Upper lobe of left lung (tissue), 4 donors: ENCODE measurements at regions not wholly inside any gene's neighbourhood (a gene's known extent, or its start where the extent isn't known, plus 50 kb on each side); places are given as distances from the start of the nearest gene placed in this dataset.

ENCODE experiments used
- EP300 ChIP-seq, 4 donors: sonication (generic); formaldehyde crosslinking; IDR thresholded peaks; one replicate each; pipeline ENCODE4 v1.5.1; 2017; ENCODE audit warnings: antibody characterized with exemption in 4 of 4, control low read depth in 2 of 4
- POLR2A ChIP-seq, 4 donors: fragments of 450-650 bp; IDR thresholded peaks; one replicate each; pipeline ENCODE4 v1.5.1; 2016 to 2017; ENCODE audit warnings: antibody characterized with exemption in 4 of 4, mild to moderate bottlenecking in 2 of 4
- POLR2AphosphoS5 ChIP-seq, 2 donors: sonication (generic); formaldehyde crosslinking; IDR thresholded peaks; one replicate each; pipeline ENCODE4 v1.5.1; 2017; ENCODE audit warnings: antibody characterized with exemption in 2 of 2
- TF ChIP-seq, protein P1 (sequence below), 6 experiments: fragments of 450-650 bp in 4 of 6; fragments of 200-600 bp in 2 of 6; sonication (generic) in 2 of 6; IDR thresholded peaks; one replicate each; pipeline ENCODE4 v1.5.1; 2016 to 2019; ENCODE audit warnings: antibody characterized with exemption in 6 of 6

- TF ChIP-seq POLR2AphosphoS5 (IDR thresholded peaks at IDR 0.05), result no peak
- TF ChIP-seq EP300 (IDR thresholded peaks at IDR 0.05), result no peak
- TF ChIP-seq, protein P1, sequence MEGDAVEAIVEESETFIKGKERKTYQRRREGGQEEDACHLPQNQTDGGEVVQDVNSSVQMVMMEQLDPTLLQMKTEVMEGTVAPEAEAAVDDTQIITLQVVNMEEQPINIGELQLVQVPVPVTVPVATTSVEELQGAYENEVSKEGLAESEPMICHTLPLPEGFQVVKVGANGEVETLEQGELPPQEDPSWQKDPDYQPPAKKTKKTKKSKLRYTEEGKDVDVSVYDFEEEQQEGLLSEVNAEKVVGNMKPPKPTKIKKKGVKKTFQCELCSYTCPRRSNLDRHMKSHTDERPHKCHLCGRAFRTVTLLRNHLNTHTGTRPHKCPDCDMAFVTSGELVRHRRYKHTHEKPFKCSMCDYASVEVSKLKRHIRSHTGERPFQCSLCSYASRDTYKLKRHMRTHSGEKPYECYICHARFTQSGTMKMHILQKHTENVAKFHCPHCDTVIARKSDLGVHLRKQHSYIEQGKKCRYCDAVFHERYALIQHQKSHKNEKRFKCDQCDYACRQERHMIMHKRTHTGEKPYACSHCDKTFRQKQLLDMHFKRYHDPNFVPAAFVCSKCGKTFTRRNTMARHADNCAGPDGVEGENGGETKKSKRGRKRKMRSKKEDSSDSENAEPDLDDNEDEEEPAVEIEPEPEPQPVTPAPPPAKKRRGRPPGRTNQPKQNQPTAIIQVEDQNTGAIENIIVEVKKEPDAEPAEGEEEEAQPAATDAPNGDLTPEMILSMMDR (IDR thresholded peaks at IDR 0.05), result no peak
- TF ChIP-seq POLR2A (IDR thresholded peaks at IDR 0.05), result no peak
Measured at GRCh38 chr12:131196220-131196619, 242.5 kb downstream of the ADGRD1 start.
